SKM-1 treated with dmso at 0.1 percent for 144 hours (cell line): ENCODE measurements at regions not wholly inside any gene's neighbourhood (a gene's known extent, or its start where the extent isn't known, plus 50 kb on each side); places are given as distances from the start of the nearest gene placed in this dataset.

Experiments
- DNase-seq: peaks from one replicate; lab custom pipeline; 2025; ENCODE audit not compliant: unreplicated experiment; lab: John Stamatoyannopoulos, UW

DNA sequence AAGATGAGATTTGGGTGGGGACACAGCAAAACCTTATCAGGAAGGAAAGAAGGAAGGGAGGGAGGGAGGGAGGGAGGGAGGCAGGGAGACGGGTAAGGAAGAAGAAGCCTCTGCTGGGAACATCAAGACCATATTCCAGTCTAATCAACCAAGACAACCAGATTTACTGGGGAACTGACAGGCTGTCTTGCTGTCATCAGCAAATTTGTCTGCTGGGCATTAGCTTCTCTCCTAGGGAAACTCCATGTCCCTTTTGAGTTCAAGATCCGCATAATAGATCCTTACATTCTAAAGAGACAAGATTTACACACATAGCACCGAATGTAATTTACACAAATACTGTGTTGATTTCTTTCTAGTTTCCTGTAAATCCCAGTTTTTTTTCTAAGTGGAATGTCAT is 1618.9 kb upstream of the ZEB2 start:
- DNase-seq = no peak

GRCh38 chr2:146135245-146135644 is 1615.3 kb upstream of the ZEB2 start:
- no peak for DNase-seq

- no peak for DNase-seq
These were observed 1611.9 kb upstream of the ZEB2 start for GRCh38 chr2:146131785-146132184.

- no peak for DNase-seq
These were observed 1611.1 kb upstream of the ZEB2 start for GRCh38 chr2:146131048-146131447.

- DNase-seq = no peak
These were observed 1610.4 kb upstream of the ZEB2 start for GRCh38 chr2:146130290-146130689.

GRCh38 chr2:146129231-146129630 is 1609.3 kb upstream of the ZEB2 start:
- DNase-seq = no peak

GRCh38 chr2:146128216-146128615 is 1608.3 kb upstream of the ZEB2 start:
- DNase-seq = no peak

- no peak for DNase-seq
These were observed 1605.6 kb upstream of the ZEB2 start for GRCh38 chr2:146125551-146125950.

- DNase-seq = no peak
These were observed 1604.8 kb upstream of the ZEB2 start for GRCh38 chr2:146124741-146125140.

DNA sequence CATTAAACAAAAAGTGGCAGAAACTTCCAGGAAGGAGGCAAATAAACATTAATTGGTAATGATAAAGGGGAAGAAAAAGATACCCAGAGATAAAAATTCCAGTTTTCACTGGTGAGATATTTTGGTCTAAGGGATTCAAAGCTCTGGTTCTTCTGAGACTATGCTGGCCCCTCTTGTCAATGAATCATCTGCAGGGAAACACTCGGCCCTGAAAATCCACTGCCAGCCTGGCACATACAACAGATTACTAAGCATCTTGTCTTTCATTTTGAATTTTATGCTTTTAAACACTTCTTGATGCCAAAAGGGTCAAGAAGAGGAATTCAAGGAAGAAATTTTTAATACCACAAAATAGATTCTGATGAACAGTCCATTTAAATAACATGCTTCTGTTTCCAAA is 1603.8 kb upstream of the ZEB2 start:
- no peak for DNase-seq

GRCh38 chr2:146123256-146123655 is 1603.3 kb upstream of the ZEB2 start:
- DNase-seq = no peak

DNA sequence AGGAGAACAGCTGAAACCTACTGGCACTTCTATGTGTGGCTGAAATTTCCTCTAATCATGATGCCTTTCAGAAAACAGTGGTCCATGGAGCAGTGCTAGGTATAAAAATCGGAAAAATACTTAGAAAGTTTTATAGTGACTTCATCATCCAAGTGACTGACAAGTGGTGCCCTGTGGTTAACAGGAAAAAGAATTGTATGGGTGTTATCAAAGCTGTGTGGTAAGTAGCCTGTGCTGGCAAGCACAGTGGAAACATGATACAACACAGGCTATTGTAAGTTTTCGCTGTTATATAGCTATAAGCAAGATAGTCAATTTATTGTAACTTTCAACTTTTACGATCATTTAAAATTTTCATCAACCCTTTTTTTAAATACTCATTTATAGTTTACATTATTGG is 1599.7 kb upstream of the ZEB2 start:
- DNase-seq = no peak

- DNase-seq = no peak
These were observed 1589.1 kb upstream of the ZEB2 start for GRCh38 chr2:146108993-146109392.

DNA sequence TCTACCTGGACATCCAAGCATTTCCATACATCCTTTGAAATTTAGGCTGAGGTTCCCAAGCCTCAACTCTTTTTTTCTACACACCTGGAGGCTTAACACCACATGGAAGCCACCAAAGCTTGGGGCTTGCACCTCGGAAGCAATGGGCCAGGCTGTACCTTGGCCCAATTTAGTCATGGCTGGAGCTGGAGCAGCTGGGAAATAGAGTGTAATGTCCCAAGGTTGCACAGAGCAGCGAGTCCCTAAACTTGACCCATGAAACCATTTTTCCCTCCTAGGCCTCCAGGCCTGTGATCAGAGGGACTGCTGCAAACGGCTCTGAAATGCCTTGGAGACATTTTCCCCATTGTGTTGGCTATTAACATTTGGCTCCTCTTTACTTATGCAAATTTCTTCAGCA is 1574.3 kb upstream of the ZEB2 start:
- DNase-seq = no peak

DNA sequence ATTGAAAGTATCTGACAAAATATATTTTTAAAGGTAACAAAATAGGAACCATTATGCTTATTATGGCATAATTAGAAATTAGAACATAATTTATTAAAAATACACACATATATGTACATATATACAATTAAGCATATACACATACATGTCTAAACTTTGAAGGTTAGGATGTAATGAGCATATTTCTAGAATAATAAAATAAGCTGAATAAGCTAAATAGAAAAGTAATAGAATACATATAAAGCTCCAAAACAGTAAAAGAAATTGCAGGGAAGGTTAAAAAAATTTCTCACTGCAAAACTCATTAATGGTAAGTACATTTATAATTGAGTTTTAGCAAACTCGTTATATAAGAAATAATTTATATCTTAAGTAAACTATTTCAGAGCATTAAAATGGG is 1561.5 kb upstream of the ZEB2 start:
- no peak for DNase-seq

- DNase-seq = no peak
These were observed 1561.0 kb upstream of the ZEB2 start for GRCh38 chr2:146080925-146081324.

GRCh38 chr2:146079216-146079615 is 1559.3 kb upstream of the ZEB2 start:
- DNase-seq = no peak

DNA sequence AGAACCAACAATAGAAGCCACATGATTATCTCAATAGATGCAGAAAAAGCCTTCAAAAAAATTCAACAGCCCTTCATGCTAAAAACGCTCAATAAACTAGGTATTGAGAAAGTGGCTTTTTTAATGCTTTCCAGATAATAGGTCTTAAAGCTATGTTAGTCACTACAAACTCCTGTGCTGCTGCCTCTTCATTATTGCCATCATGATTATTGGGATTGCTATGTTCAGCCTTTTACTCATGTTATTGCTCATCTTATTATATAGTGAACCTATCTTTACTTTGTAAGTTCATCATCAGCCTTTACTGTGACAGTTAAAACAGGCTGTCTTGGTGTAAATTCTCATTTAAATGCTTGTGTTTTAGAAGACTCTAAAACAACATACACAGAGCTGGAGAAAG is 1557.2 kb upstream of the ZEB2 start:
- no peak for DNase-seq

- DNase-seq = no peak
These were observed 1548.1 kb upstream of the ZEB2 start for GRCh38 chr2:146068051-146068450.

DNA sequence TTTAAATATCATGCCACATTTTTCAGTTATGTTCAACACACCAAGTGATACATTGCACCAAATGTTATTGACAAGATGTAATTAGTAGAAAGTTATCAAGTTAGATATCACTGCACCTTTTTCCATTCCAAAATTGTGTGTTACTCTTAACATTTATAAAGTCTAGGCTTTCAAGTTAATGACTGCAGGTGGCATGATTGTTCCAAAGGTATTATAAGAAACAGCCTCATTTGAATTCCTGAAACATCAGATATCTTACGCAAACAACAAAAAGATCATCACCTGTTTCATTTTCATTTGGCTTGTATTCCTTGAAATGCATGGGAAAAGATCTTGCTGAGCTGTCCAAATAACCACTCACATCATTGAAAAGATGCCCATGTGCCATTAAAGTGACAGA is 1528.2 kb upstream of the ZEB2 start:
- no peak for DNase-seq

DNA sequence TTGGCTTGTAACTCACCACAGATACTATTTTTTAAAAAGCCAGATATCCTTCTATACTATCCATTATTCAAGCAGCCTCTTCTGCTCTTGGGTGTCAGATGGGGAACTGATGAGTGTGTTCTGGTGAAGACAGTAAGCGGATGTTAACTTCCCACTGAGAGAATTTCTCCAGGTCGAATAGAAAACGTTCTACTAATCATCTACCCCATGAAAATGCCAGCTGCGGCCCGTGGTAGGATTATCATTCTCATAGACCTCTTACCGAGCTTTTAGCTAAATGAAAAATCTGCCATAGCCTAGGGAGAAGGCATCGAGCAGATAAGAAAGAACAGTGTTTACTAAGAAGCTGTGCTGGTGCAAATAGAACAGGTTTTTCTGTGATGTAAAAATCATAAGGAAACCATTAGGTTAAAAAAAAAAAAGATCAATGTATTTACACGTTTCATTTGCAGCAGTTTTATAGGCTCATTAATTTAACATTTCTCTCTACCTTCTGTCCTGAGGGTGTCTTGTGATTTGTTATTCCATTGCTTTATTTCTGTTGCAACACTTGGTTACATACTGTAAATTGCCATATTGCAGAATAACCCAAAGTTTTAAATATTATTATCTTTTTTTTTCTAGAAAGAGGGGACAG is 1521.5 kb upstream of the ZEB2 start:
- no peak for DNase-seq

- no peak for DNase-seq
These were observed 1520.1 kb upstream of the ZEB2 start for GRCh38 chr2:146040051-146040450.

DNA sequence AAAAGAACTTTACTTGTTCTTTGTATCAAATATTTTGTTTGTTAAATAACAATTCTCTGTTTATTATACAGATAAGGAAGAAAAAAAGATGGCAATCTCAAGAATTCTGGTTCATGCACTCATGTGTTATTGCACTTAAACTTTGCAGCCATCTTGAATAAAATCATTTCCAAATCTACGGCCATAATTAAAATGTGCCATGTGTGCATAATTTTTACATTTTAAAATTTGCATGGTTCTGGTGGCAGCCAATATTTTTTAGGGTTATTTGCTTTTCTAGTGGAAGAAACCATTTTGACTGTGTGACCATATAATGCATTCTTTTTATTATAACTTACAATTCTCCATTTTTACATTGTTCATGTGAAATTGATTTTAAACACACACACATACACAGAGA is 1518.1 kb upstream of the ZEB2 start:
- DNase-seq = no peak
